H9 (cell line): ENCODE measurements at regions not wholly inside any gene's neighbourhood (a gene's known extent, or its start where the extent isn't known, plus 50 kb on each side); places are given as distances from the start of the nearest gene placed in this dataset.

Experiments used
- DNase-seq: peaks from one replicate; pipeline ENCODE4 v3.0.0-alpha.2; 2017
- H2AFZ ChIP-seq: one replicate; pipeline ENCODE4 v1.6.1; 2013; ENCODE audit warnings: mild to moderate bottlenecking, low read length, control low read depth, moderate library complexity
- H2AK5ac ChIP-seq: 2 replicates; pipeline ENCODE4 v1.6.1; 2013; ENCODE audit warnings: low read length, control low read depth, mixed read lengths; ENCODE audit not compliant: insufficient read length
- H2BK120ac ChIP-seq: one replicate; pipeline ENCODE4 v1.6.1; 2013; ENCODE audit warnings: low read depth, mild to moderate bottlenecking, low read length, control low read depth, inconsistent platforms; ENCODE audit not compliant: poor library complexity, severe bottlenecking
- H2BK12ac ChIP-seq: 2 replicates; pipeline ENCODE4 v1.6.1; 2013; ENCODE audit warnings: low read length, control low read depth, mixed read lengths, low read depth; ENCODE audit not compliant: insufficient read length
- H2BK15ac ChIP-seq: 2 replicates; pipeline ENCODE4 v1.6.1; 2013; ENCODE audit warnings: low read depth, low read length, control low read depth
- H2BK20ac ChIP-seq: one replicate; pipeline ENCODE4 v1.6.1; 2013; ENCODE audit warnings: low read depth, mild to moderate bottlenecking, low read length, control low read depth, inconsistent platforms; ENCODE audit not compliant: poor library complexity, severe bottlenecking
- H2BK5ac ChIP-seq: 2 replicates; pipeline ENCODE4 v1.6.1; 2013; ENCODE audit warnings: low read length, control low read depth, mixed read lengths; ENCODE audit not compliant: insufficient read length
- H3K14ac ChIP-seq: 2 replicates; pipeline ENCODE4 v1.6.1; 2013; ENCODE audit warnings: low read length, control low read depth; ENCODE audit not compliant: insufficient read depth
- H3K18ac ChIP-seq: 2 replicates; pipeline ENCODE4 v1.6.1; 2013; ENCODE audit warnings: low read depth, mild to moderate bottlenecking, mixed read lengths, low read length, control low read depth; ENCODE audit not compliant: insufficient read length
- H3K23ac ChIP-seq: 2 replicates; pipeline ENCODE4 v1.6.1; 2013; ENCODE audit warnings: low read length, control low read depth, mixed read lengths, low read depth; ENCODE audit not compliant: insufficient read length
- H3K23me2 ChIP-seq: 2 replicates; pipeline ENCODE4 v1.6.1; 2013; ENCODE audit warnings: low read depth, mild to moderate bottlenecking, mixed read lengths, low read length, control low read depth; ENCODE audit not compliant: insufficient read length, poor library complexity, severe bottlenecking
- H3K27ac ChIP-seq: 2 replicates; pipeline ENCODE4 v1.5.1; 2013; ENCODE audit warnings: low read length, control low read depth, mixed read lengths, low read depth; ENCODE audit not compliant: insufficient read length
- H3K27me3 ChIP-seq: 2 replicates; pipeline ENCODE4 v1.6.1; 2013; ENCODE audit warnings: low read length, control low read depth, inconsistent platforms; ENCODE audit not compliant: insufficient read depth
- H3K4ac ChIP-seq: 2 replicates; pipeline ENCODE4 v1.6.1; 2013; ENCODE audit warnings: low read depth, mild to moderate bottlenecking, control low read depth, inconsistent platforms, low read length, moderate library complexity
- H3K4me1 ChIP-seq: 2 replicates; pipeline ENCODE4 v1.6.1; 2013; ENCODE audit warnings: low read length, control low read depth, inconsistent platforms; ENCODE audit not compliant: insufficient read depth
- H3K4me2 ChIP-seq: 2 replicates; pipeline ENCODE4 v1.6.1; 2013; ENCODE audit warnings: low read length, control low read depth, mixed read lengths; ENCODE audit not compliant: insufficient read length, insufficient read depth
- H3K56ac ChIP-seq: 2 replicates; pipeline ENCODE4 v1.6.1; 2013; ENCODE audit warnings: low read depth, mild to moderate bottlenecking, mixed read lengths, low read length, control low read depth; ENCODE audit not compliant: insufficient read length
- H3K79me1 ChIP-seq: 2 replicates; pipeline ENCODE4 v1.6.1; 2013; ENCODE audit warnings: low read depth, mild to moderate bottlenecking, moderate library complexity, low read length, control low read depth, inconsistent platforms; ENCODE audit not compliant: insufficient read depth, poor library complexity, severe bottlenecking
- H3K79me2 ChIP-seq: 2 replicates; pipeline ENCODE4 v1.6.1; 2013; ENCODE audit warnings: low read length, control low read depth, inconsistent platforms; ENCODE audit not compliant: insufficient read depth
- H3K9ac ChIP-seq: 2 replicates; pipeline ENCODE4 v1.6.1; 2013; ENCODE audit warnings: low read length, control low read depth, mixed read lengths; ENCODE audit not compliant: insufficient read length; ENCODE audit errors: extremely low read depth
- H3K9me3 ChIP-seq: one replicate; pipeline ENCODE4 v1.6.1; 2013; ENCODE audit warnings: low read depth, low read length, inconsistent platforms; ENCODE audit not compliant: control insufficient read depth
- H3T11ph ChIP-seq: one replicate; pipeline ENCODE4 v1.6.1; 2013; ENCODE audit warnings: mild to moderate bottlenecking, low read length, control low read depth, inconsistent platforms
- H4K20me1 ChIP-seq: one replicate; pipeline ENCODE4 v1.6.1; 2013; ENCODE audit not compliant: control insufficient read depth, insufficient read length, insufficient read depth
- H4K5ac ChIP-seq: 2 replicates; pipeline ENCODE4 v1.6.1; 2013; ENCODE audit warnings: low read depth, mild to moderate bottlenecking, mixed read lengths, low read length, control low read depth; ENCODE audit not compliant: insufficient read length
- H4K8ac ChIP-seq: replicated peaks from 2 replicates; pipeline ENCODE4 v1.6.1; 2013; ENCODE audit warnings: low read length, control low read depth, mixed read lengths, low read depth; ENCODE audit not compliant: insufficient read length
- H4K91ac ChIP-seq: 2 replicates; pipeline ENCODE4 v1.6.1; 2013; ENCODE audit warnings: low read depth, mild to moderate bottlenecking, moderate library complexity, mixed read lengths, low read length, control low read depth; ENCODE audit not compliant: insufficient read length
- H3K27ac Mint-ChIP-seq, 3 experiments: 2 replicates in 2 of 3; 3 replicates in 1 of 3; pipeline ENCODE4 v1.8.0; 2020 to 2021; ENCODE audit warnings: mixed read lengths in 3 of 3, mild to moderate bottlenecking in 1 of 3, moderate library complexity in 1 of 3
- H3K27me3 Mint-ChIP-seq: 2 replicates; pipeline ENCODE4 v1.8.0; 2021; ENCODE audit warnings: low read depth, mild to moderate bottlenecking, moderate library complexity, mixed read lengths
- H3K36me3 Mint-ChIP-seq, 3 experiments: 2 replicates in 2 of 3; 3 replicates in 1 of 3; pipeline ENCODE4 v1.8.0; 2020 to 2021; ENCODE audit warnings: low read depth in 3 of 3, mixed read lengths in 3 of 3; ENCODE audit not compliant: insufficient read depth in 1 of 3
- H3K4me1 Mint-ChIP-seq, 2 experiments: 2 replicates each; pipeline ENCODE4 v1.8.0; 2020; ENCODE audit warnings: mixed read lengths in 2 of 2
- H3K4me3 Mint-ChIP-seq, 2 experiments: 2 replicates in 1 of 2; 3 replicates in 1 of 2; pipeline ENCODE4 v1.8.0; 2020 to 2021; ENCODE audit warnings: mild to moderate bottlenecking in 2 of 2, mixed read lengths in 2 of 2, moderate library complexity in 1 of 2
- H3K9me3 Mint-ChIP-seq, 2 experiments: 2 replicates in 1 of 2; 3 replicates in 1 of 2; pipeline ENCODE4 v1.8.0; 2020; ENCODE audit warnings: mild to moderate bottlenecking in 2 of 2, mixed read lengths in 2 of 2, moderate library complexity in 1 of 2
- CTCF ChIP-seq: fragments of 200-600 bp; sonication (generic); conservative IDR thresholded peaks from 3 replicates; pipeline ENCODE4 v1.8.0; 2021; ENCODE audit warnings: antibody characterized with exemption, mild to moderate bottlenecking
- WGBS: extraction: QIAGEN DNeasy Blood & Tissue Kit; methylation state at CpG from one replicate; pipeline ENCODE4 v1.1.7; 2013; ENCODE audit warnings: missing lambda C conversion rate, low lambda C conversion rate, mixed read lengths; ENCODE audit not compliant: insufficient read length; ENCODE audit errors: extremely low coverage; 5-methylcytosine and 5-hydroxymethylcytosine counted together

GRCh38 chr20:52812231-52812847 is 159.8 kb upstream of the TSHZ2 start:
- Mint-ChIP-seq H3K4me3 (no peak overlapping the region), H3K27ac (no peak overlapping the region), H3K9me3 (no peaks in the 10 kb centered on the region), H3K36me3 (no peaks in the 10 kb centered on the region), H3K4me1 (no peaks in the 10 kb centered on the region), H3K27me3 (peaks cover 2% of the 10 kb centered on the region; the same call in 1 of the 2 replicates)
- Histone ChIP-seq H3K4ac (no peak overlapping the region), H3K56ac (no peak overlapping the region), H2AK5ac (no peak overlapping the region), H2BK5ac (no peak overlapping the region), H3K14ac (no peak overlapping the region), H3K27ac (no peak overlapping the region), H3K23me2 (no peaks in the 10 kb centered on the region), H4K20me1 (no peaks in the 10 kb centered on the region), H3K9ac (no peak overlapping the region), H2BK120ac (no peak overlapping the region), H3K4me1 (no peaks in the 10 kb centered on the region), H3K79me2 (no peaks in the 10 kb centered on the region), H3K79me1 (no peaks in the 10 kb centered on the region), H2BK15ac (no peak overlapping the region), H2BK20ac (no peak overlapping the region), H3K9me3 (no peaks in the 10 kb centered on the region), H3K18ac (no peak overlapping the region), H3K4me2 (no peak overlapping the region), H4K5ac (no peak overlapping the region), H3K23ac (no peak overlapping the region), H3T11ph (no peak overlapping the region), H4K91ac (no peak overlapping the region), H2BK12ac (no peak overlapping the region), H3K27me3 (no peaks in the 10 kb centered on the region), H2AFZ (no peak overlapping the region), H4K8ac (no peak overlapping the region)
- DNase-seq, result no peak
- no CpG with 5 or more reads among the region's 4 CpGs for WGBS
- TF ChIP-seq CTCF, result peak; percentile 44; the same call in 2 of the 3 replicates
